Immature natural killer cell (primary cell): ENCODE measurements at regions not wholly inside any gene's neighbourhood (a gene's known extent, or its start where the extent isn't known, plus 50 kb on each side); places are given as distances from the start of the nearest gene placed in this dataset.

Source experiments
- DNase-seq, 3 donors: peaks; one replicate each; pipeline ENCODE4 v3.0.0; 2022; ENCODE audit warnings: mixed read lengths in 1 of 3
- H3K27ac Mint-ChIP-seq, 6 donors: one replicate each; pipeline ENCODE4 v1.8.0; 2020; ENCODE audit warnings: mixed read lengths in 6 of 6, mild to moderate bottlenecking in 5 of 6, inconsistent platforms in 4 of 6, moderate library complexity in 3 of 6
- H3K27me3 Mint-ChIP-seq, 3 donors: one replicate each; pipeline ENCODE4 v1.8.0; 2020 to 2021; ENCODE audit warnings: low read depth in 3 of 3, mild to moderate bottlenecking in 3 of 3, mixed read lengths in 3 of 3, moderate library complexity in 3 of 3, inconsistent platforms in 1 of 3
- H3K36me3 Mint-ChIP-seq, 3 donors: one replicate each; pipeline ENCODE4 v1.8.0; 2020; ENCODE audit warnings: mixed read lengths in 3 of 3, inconsistent platforms in 2 of 3, mild to moderate bottlenecking in 2 of 3
- H3K4me1 Mint-ChIP-seq, 2 donors: one replicate each; pipeline ENCODE4 v1.8.0; 2020; ENCODE audit warnings: inconsistent platforms in 2 of 2, mild to moderate bottlenecking in 2 of 2, mixed read lengths in 2 of 2, moderate library complexity in 1 of 2
- H3K4me3 Mint-ChIP-seq, 5 donors: one replicate each; pipeline ENCODE4 v1.8.0; 2020; ENCODE audit warnings: mild to moderate bottlenecking in 5 of 5, mixed read lengths in 5 of 5, inconsistent platforms in 3 of 5, moderate library complexity in 3 of 5
- H3K9me3 Mint-ChIP-seq, 6 donors: one replicate each; pipeline ENCODE4 v1.8.0; 2020; ENCODE audit warnings: mild to moderate bottlenecking in 6 of 6, mixed read lengths in 6 of 6, inconsistent platforms in 4 of 6, moderate library complexity in 3 of 6

DNA sequence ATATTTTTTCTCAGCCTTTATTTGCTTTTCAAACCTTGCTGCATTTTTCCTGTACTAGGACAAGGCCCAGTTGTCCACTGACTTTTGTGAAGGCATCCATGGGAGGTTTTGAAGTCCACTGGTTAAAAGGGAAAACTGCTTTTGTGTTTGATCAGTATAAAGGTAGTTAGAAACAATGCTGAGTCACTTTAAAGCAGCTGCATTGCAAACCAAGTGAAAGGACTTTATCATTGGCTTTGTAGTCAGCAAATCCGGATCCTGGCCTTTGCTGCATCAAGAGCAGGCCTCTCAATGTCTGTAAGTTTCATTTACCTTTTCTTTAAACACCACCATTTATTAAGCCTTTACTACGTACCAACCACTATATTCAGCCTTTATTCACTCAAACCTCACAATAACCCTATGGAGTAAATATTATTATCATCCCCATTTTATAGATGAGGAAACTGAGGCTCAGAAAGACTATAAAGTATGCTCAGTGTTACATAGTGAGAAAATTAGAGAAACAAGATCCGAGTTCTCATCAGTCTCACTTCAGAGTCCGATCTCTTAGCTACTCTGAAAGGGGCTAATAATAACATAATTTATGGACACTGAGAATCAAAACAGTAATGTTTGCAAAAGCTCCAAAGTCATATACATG lies 60.6 kb upstream of the HSD17B12 start:
- Mint-ChIP-seq H3K27me3 (peaks cover 4 to 11% (median 5%) of the 10 kb centered on the region in 3 donors), H3K36me3 (peaks cover 0 to 3% (median 0%) of the 10 kb centered on the region in 3 donors), H3K4me1 (no peaks in the 10 kb centered on the region), H3K4me3 (no peak overlapping the region), H3K27ac (no peak overlapping the region), H3K9me3 (peaks cover 2 to 20% (median 5%) of the 10 kb centered on the region in 6 donors)
- no peak for DNase-seq

DNA sequence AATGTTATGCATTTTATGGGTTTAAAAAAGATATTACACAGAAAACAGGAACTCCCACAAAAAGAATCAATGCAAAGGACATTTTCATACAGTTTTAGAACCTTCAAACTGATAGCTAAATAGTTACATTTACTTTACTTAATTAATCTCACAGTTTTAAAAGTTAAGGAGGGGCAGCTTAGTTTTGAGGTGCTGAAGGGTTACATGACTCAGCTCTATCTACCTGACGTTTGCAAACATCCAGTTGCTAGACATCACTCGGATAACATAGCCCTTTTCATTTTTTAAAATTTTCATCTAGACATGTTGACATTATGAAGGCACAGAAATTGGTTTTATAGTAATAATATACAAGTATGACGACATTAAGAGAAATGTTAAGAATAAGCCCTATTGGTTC lies 53.7 kb upstream of the HSD17B12 start:
- Mint-ChIP-seq H3K9me3 (peaks cover 0 to 6% (median 0%) of the 10 kb centered on the region in 6 donors), H3K27ac (no peak overlapping the region), H3K27me3 (peaks cover 2 to 18% (median 11%) of the 10 kb centered on the region in 3 donors), H3K4me1 (no peaks in the 10 kb centered on the region), H3K36me3 (no peaks in the 10 kb centered on the region), H3K4me3 (no peak overlapping the region)
- DNase-seq, result no peak
